H9 (cell line): ENCODE measurements at regions not wholly inside any gene's neighbourhood (a gene's known extent, or its start where the extent isn't known, plus 50 kb on each side); places are given as distances from the start of the nearest gene placed in this dataset.

Source experiments
- DNase-seq: peaks from one replicate; pipeline ENCODE4 v3.0.0-alpha.2; 2017
- H2AFZ ChIP-seq: one replicate; pipeline ENCODE4 v1.6.1; 2013; ENCODE audit warnings: mild to moderate bottlenecking, low read length, control low read depth, moderate library complexity
- H2AK5ac ChIP-seq: 2 replicates; pipeline ENCODE4 v1.6.1; 2013; ENCODE audit warnings: low read length, control low read depth, mixed read lengths; ENCODE audit not compliant: insufficient read length
- H2BK120ac ChIP-seq: one replicate; pipeline ENCODE4 v1.6.1; 2013; ENCODE audit warnings: low read depth, mild to moderate bottlenecking, low read length, control low read depth, inconsistent platforms; ENCODE audit not compliant: poor library complexity, severe bottlenecking
- H2BK12ac ChIP-seq: 2 replicates; pipeline ENCODE4 v1.6.1; 2013; ENCODE audit warnings: low read length, control low read depth, mixed read lengths, low read depth; ENCODE audit not compliant: insufficient read length
- H2BK15ac ChIP-seq: 2 replicates; pipeline ENCODE4 v1.6.1; 2013; ENCODE audit warnings: low read depth, low read length, control low read depth
- H2BK20ac ChIP-seq: one replicate; pipeline ENCODE4 v1.6.1; 2013; ENCODE audit warnings: low read depth, mild to moderate bottlenecking, low read length, control low read depth, inconsistent platforms; ENCODE audit not compliant: poor library complexity, severe bottlenecking
- H2BK5ac ChIP-seq: 2 replicates; pipeline ENCODE4 v1.6.1; 2013; ENCODE audit warnings: low read length, control low read depth, mixed read lengths; ENCODE audit not compliant: insufficient read length
- H3K14ac ChIP-seq: 2 replicates; pipeline ENCODE4 v1.6.1; 2013; ENCODE audit warnings: low read length, control low read depth; ENCODE audit not compliant: insufficient read depth
- H3K18ac ChIP-seq: 2 replicates; pipeline ENCODE4 v1.6.1; 2013; ENCODE audit warnings: low read depth, mild to moderate bottlenecking, mixed read lengths, low read length, control low read depth; ENCODE audit not compliant: insufficient read length
- H3K23ac ChIP-seq: 2 replicates; pipeline ENCODE4 v1.6.1; 2013; ENCODE audit warnings: low read length, control low read depth, mixed read lengths, low read depth; ENCODE audit not compliant: insufficient read length
- H3K23me2 ChIP-seq: 2 replicates; pipeline ENCODE4 v1.6.1; 2013; ENCODE audit warnings: low read depth, mild to moderate bottlenecking, mixed read lengths, low read length, control low read depth; ENCODE audit not compliant: insufficient read length, poor library complexity, severe bottlenecking
- H3K27ac ChIP-seq: 2 replicates; pipeline ENCODE4 v1.5.1; 2013; ENCODE audit warnings: low read length, control low read depth, mixed read lengths, low read depth; ENCODE audit not compliant: insufficient read length
- H3K27me3 ChIP-seq: 2 replicates; pipeline ENCODE4 v1.6.1; 2013; ENCODE audit warnings: low read length, control low read depth, inconsistent platforms; ENCODE audit not compliant: insufficient read depth
- H3K4ac ChIP-seq: 2 replicates; pipeline ENCODE4 v1.6.1; 2013; ENCODE audit warnings: low read depth, mild to moderate bottlenecking, control low read depth, inconsistent platforms, low read length, moderate library complexity
- H3K4me1 ChIP-seq: 2 replicates; pipeline ENCODE4 v1.6.1; 2013; ENCODE audit warnings: low read length, control low read depth, inconsistent platforms; ENCODE audit not compliant: insufficient read depth
- H3K4me2 ChIP-seq: 2 replicates; pipeline ENCODE4 v1.6.1; 2013; ENCODE audit warnings: low read length, control low read depth, mixed read lengths; ENCODE audit not compliant: insufficient read length, insufficient read depth
- H3K56ac ChIP-seq: 2 replicates; pipeline ENCODE4 v1.6.1; 2013; ENCODE audit warnings: low read depth, mild to moderate bottlenecking, mixed read lengths, low read length, control low read depth; ENCODE audit not compliant: insufficient read length
- H3K79me1 ChIP-seq: 2 replicates; pipeline ENCODE4 v1.6.1; 2013; ENCODE audit warnings: low read depth, mild to moderate bottlenecking, moderate library complexity, low read length, control low read depth, inconsistent platforms; ENCODE audit not compliant: insufficient read depth, poor library complexity, severe bottlenecking
- H3K79me2 ChIP-seq: 2 replicates; pipeline ENCODE4 v1.6.1; 2013; ENCODE audit warnings: low read length, control low read depth, inconsistent platforms; ENCODE audit not compliant: insufficient read depth
- H3K9ac ChIP-seq: 2 replicates; pipeline ENCODE4 v1.6.1; 2013; ENCODE audit warnings: low read length, control low read depth, mixed read lengths; ENCODE audit not compliant: insufficient read length; ENCODE audit errors: extremely low read depth
- H3K9me3 ChIP-seq: one replicate; pipeline ENCODE4 v1.6.1; 2013; ENCODE audit warnings: low read depth, low read length, inconsistent platforms; ENCODE audit not compliant: control insufficient read depth
- H3T11ph ChIP-seq: one replicate; pipeline ENCODE4 v1.6.1; 2013; ENCODE audit warnings: mild to moderate bottlenecking, low read length, control low read depth, inconsistent platforms
- H4K20me1 ChIP-seq: one replicate; pipeline ENCODE4 v1.6.1; 2013; ENCODE audit not compliant: control insufficient read depth, insufficient read length, insufficient read depth
- H4K5ac ChIP-seq: 2 replicates; pipeline ENCODE4 v1.6.1; 2013; ENCODE audit warnings: low read depth, mild to moderate bottlenecking, mixed read lengths, low read length, control low read depth; ENCODE audit not compliant: insufficient read length
- H4K8ac ChIP-seq: replicated peaks from 2 replicates; pipeline ENCODE4 v1.6.1; 2013; ENCODE audit warnings: low read length, control low read depth, mixed read lengths, low read depth; ENCODE audit not compliant: insufficient read length
- H4K91ac ChIP-seq: 2 replicates; pipeline ENCODE4 v1.6.1; 2013; ENCODE audit warnings: low read depth, mild to moderate bottlenecking, moderate library complexity, mixed read lengths, low read length, control low read depth; ENCODE audit not compliant: insufficient read length
- H3K27ac Mint-ChIP-seq, 3 experiments: 2 replicates in 2 of 3; 3 replicates in 1 of 3; pipeline ENCODE4 v1.8.0; 2020 to 2021; ENCODE audit warnings: mixed read lengths in 3 of 3, mild to moderate bottlenecking in 1 of 3, moderate library complexity in 1 of 3
- H3K27me3 Mint-ChIP-seq: 2 replicates; pipeline ENCODE4 v1.8.0; 2021; ENCODE audit warnings: low read depth, mild to moderate bottlenecking, moderate library complexity, mixed read lengths
- H3K36me3 Mint-ChIP-seq, 3 experiments: 2 replicates in 2 of 3; 3 replicates in 1 of 3; pipeline ENCODE4 v1.8.0; 2020 to 2021; ENCODE audit warnings: low read depth in 3 of 3, mixed read lengths in 3 of 3; ENCODE audit not compliant: insufficient read depth in 1 of 3
- H3K4me1 Mint-ChIP-seq, 2 experiments: 2 replicates each; pipeline ENCODE4 v1.8.0; 2020; ENCODE audit warnings: mixed read lengths in 2 of 2
- H3K4me3 Mint-ChIP-seq, 2 experiments: 2 replicates in 1 of 2; 3 replicates in 1 of 2; pipeline ENCODE4 v1.8.0; 2020 to 2021; ENCODE audit warnings: mild to moderate bottlenecking in 2 of 2, mixed read lengths in 2 of 2, moderate library complexity in 1 of 2
- H3K9me3 Mint-ChIP-seq, 2 experiments: 2 replicates in 1 of 2; 3 replicates in 1 of 2; pipeline ENCODE4 v1.8.0; 2020; ENCODE audit warnings: mild to moderate bottlenecking in 2 of 2, mixed read lengths in 2 of 2, moderate library complexity in 1 of 2
- CTCF ChIP-seq: fragments of 200-600 bp; sonication (generic); conservative IDR thresholded peaks from 3 replicates; pipeline ENCODE4 v1.8.0; 2021; ENCODE audit warnings: antibody characterized with exemption, mild to moderate bottlenecking
- WGBS: extraction: QIAGEN DNeasy Blood & Tissue Kit; methylation state at CpG from one replicate; pipeline ENCODE4 v1.1.7; 2013; ENCODE audit warnings: missing lambda C conversion rate, low lambda C conversion rate, mixed read lengths; ENCODE audit not compliant: insufficient read length; ENCODE audit errors: extremely low coverage; 5-methylcytosine and 5-hydroxymethylcytosine counted together

- H2BK120ac ChIP-seq: no peak overlapping the region
- no peak overlapping the region for H4K91ac ChIP-seq
- no peaks in the 10 kb centered on the region for H3K23me2 ChIP-seq
- H2BK5ac ChIP-seq: no peak overlapping the region
- no peak overlapping the region for H3K56ac ChIP-seq
- Mint-ChIP-seq H3K4me3 (no peak overlapping the region), H3K4me1 (no peaks in the 10 kb centered on the region), H3K27me3 (peaks cover 1% of the 10 kb centered on the region; the same call in 1 of the 2 replicates), H3K9me3 (no peaks in the 10 kb centered on the region), H3K27ac (no peak overlapping the region), H3K36me3 (no peaks in the 10 kb centered on the region)
- no peak overlapping the region for H3K18ac ChIP-seq
- no peak overlapping the region for H3K23ac ChIP-seq
- no peak overlapping the region for H3K4ac ChIP-seq
- no peak overlapping the region for H4K5ac ChIP-seq
- no peak overlapping the region for H2BK20ac ChIP-seq
- H3K79me2 ChIP-seq: no peaks in the 10 kb centered on the region
- H3K9me3 ChIP-seq: no peaks in the 10 kb centered on the region
- H3K4me2 ChIP-seq: no peak overlapping the region
- no peak overlapping the region for H3T11ph ChIP-seq
- H4K8ac ChIP-seq: no peak overlapping the region
- no peaks in the 10 kb centered on the region for H3K27me3 ChIP-seq
- H3K4me1 ChIP-seq: no peaks in the 10 kb centered on the region
- no peak overlapping the region for H2BK15ac ChIP-seq
- no peak for TF ChIP-seq CTCF
- H3K27ac ChIP-seq: no peak overlapping the region
- H3K79me1 ChIP-seq: no peaks in the 10 kb centered on the region
- H2BK12ac ChIP-seq: no peak overlapping the region
- H2AK5ac ChIP-seq: no peak overlapping the region
- no peaks in the 10 kb centered on the region for H4K20me1 ChIP-seq
- no peak overlapping the region for H2AFZ ChIP-seq
- H3K9ac ChIP-seq: no peak overlapping the region
- no peak for DNase-seq
- H3K14ac ChIP-seq: no peak overlapping the region
- WGBS: no CpG with 5 or more reads among the region's 11 CpGs
Measured at GRCh38 chr1:232876506-232877364, 71.5 kb downstream of the MAP10 start.
